WTC11 (cell line): ENCODE measurements at regions not wholly inside any gene's neighbourhood (a gene's known extent, or its start where the extent isn't known, plus 50 kb on each side); places are given as distances from the start of the nearest gene placed in this dataset.

Experiments used
- ATAC-seq: fragments of 200-7000 bp; cut with Tn5 transposase; 2 replicates; pipeline ENCODE4 v1.10.0; 2021; ENCODE audit warnings: mild to moderate bottlenecking, moderate library complexity
- CTCF ChIA-PET: fragments of 300-600 bp; sonication (Branson Sonifier 250); formaldehyde crosslinking; loops from one replicate; lab custom pipeline; 2021; ENCODE audit warnings: antibody characterized with exemption; lab: Charles Lee
- POLR2A ChIA-PET: fragments of 350-600 bp; sonication (Branson Sonifier 250); formaldehyde crosslinking; loops from one replicate; lab custom pipeline; 2021; ENCODE audit warnings: antibody characterized with exemption; lab: Charles Lee
- DNase-seq: peaks from one replicate; pipeline ENCODE4 v3.0.0; 2021; ENCODE audit warnings: low spot score
- H3K27ac Mint-ChIP-seq: 2 replicates; pipeline ENCODE4 v1.8.0; 2021; ENCODE audit warnings: mixed read lengths
- H3K27me3 Mint-ChIP-seq: 2 replicates; pipeline ENCODE4 v1.8.0; 2021; ENCODE audit warnings: low read depth, mild to moderate bottlenecking, moderate library complexity, mixed read lengths
- H3K36me3 Mint-ChIP-seq: 2 replicates; pipeline ENCODE4 v1.8.0; 2021; ENCODE audit warnings: mixed read lengths
- H3K4me1 Mint-ChIP-seq: 2 replicates; pipeline ENCODE4 v1.8.0; 2022; ENCODE audit warnings: mixed read lengths
- H3K4me3 Mint-ChIP-seq: 2 replicates; pipeline ENCODE4 v1.8.0; 2021; ENCODE audit warnings: mild to moderate bottlenecking, moderate library complexity, mixed read lengths
- H3K9me3 Mint-ChIP-seq: 2 replicates; pipeline ENCODE4 v1.8.0; 2021; ENCODE audit warnings: mixed read lengths
- ATF3 ChIP-seq: sonication (generic); formaldehyde crosslinking; conservative IDR thresholded peaks from 2 replicates; pipeline ENCODE4 v1.8.1; 2022; ENCODE audit warnings: mild to moderate bottlenecking, missing genetic modification reagents
- ATF6 ChIP-seq: sonication (generic); formaldehyde crosslinking; IDR thresholded peaks from 2 replicates; pipeline ENCODE4 v1.8.1; 2023; ENCODE audit warnings: mild to moderate bottlenecking, missing genetic modification reagents
- CREM ChIP-seq: sonication (generic); formaldehyde crosslinking; IDR thresholded peaks from 2 replicates; pipeline ENCODE4 v1.8.1; 2022; ENCODE audit warnings: mild to moderate bottlenecking, missing genetic modification reagents, moderate library complexity
- E2F1 ChIP-seq: sonication (generic); formaldehyde crosslinking; IDR thresholded peaks from 2 replicates; pipeline ENCODE4 v1.8.0; 2022; ENCODE audit warnings: mild to moderate bottlenecking, missing genetic modification reagents
- ERG ChIP-seq: fragments of 250-450 bp; sonication (Bioruptor Pico); IDR thresholded peaks from 2 replicates; pipeline ENCODE4 v1.8.0; 2021; ENCODE audit warnings: mild to moderate bottlenecking
- ETV6 ChIP-seq: sonication (generic); formaldehyde crosslinking; IDR thresholded peaks from 2 replicates; pipeline ENCODE4 v1.8.1; 2022; ENCODE audit warnings: mild to moderate bottlenecking, missing genetic modification reagents
- FOXJ3 ChIP-seq: sonication (generic); formaldehyde crosslinking; IDR thresholded peaks from 2 replicates; pipeline ENCODE4 v1.9.0; 2021; ENCODE audit warnings: missing genetic modification reagents, mild to moderate bottlenecking, borderline replicate concordance
- HMGA2 ChIP-seq: fragments of 250-450 bp; sonication (Bioruptor Pico); IDR thresholded peaks from 2 replicates; pipeline ENCODE4 v1.4.0; 2021; ENCODE audit warnings: mild to moderate bottlenecking, moderate library complexity
- HMGXB4 ChIP-seq: sonication (generic); formaldehyde crosslinking; IDR thresholded peaks from 2 replicates; pipeline ENCODE4 v1.8.1; 2023; ENCODE audit warnings: mild to moderate bottlenecking, moderate library complexity, missing genetic modification reagents
- JUN ChIP-seq: sonication (generic); formaldehyde crosslinking; IDR thresholded peaks from 2 replicates; pipeline ENCODE4 v1.8.0; 2023; ENCODE audit warnings: mild to moderate bottlenecking, missing genetic modification reagents
- PRRX2 ChIP-seq: fragments of 250-450 bp; sonication (Bioruptor Pico); IDR thresholded peaks from 2 replicates; pipeline ENCODE4 v1.8.0; 2021; ENCODE audit warnings: mild to moderate bottlenecking
- SMAD4 ChIP-seq: sonication (generic); formaldehyde crosslinking; IDR thresholded peaks from 2 replicates; pipeline ENCODE4 v1.8.0; 2022; ENCODE audit warnings: mild to moderate bottlenecking, missing genetic modification reagents
- SOX15 ChIP-seq: fragments of 250-450 bp; sonication (Bioruptor Pico); IDR thresholded peaks from 2 replicates; pipeline ENCODE4 v1.9.0; 2021; ENCODE audit warnings: mild to moderate bottlenecking
- TCF7 ChIP-seq: sonication (generic); formaldehyde crosslinking; IDR thresholded peaks from 2 replicates; pipeline ENCODE4 v1.8.0; 2022; ENCODE audit warnings: mild to moderate bottlenecking, low read depth, missing genetic modification reagents, moderate library complexity
- USF1 ChIP-seq: sonication (generic); formaldehyde crosslinking; IDR thresholded peaks from 2 replicates; pipeline ENCODE4 v1.8.0; 2022; ENCODE audit warnings: mild to moderate bottlenecking, missing genetic modification reagents
- ZBTB43 ChIP-seq: sonication (generic); formaldehyde crosslinking; IDR thresholded peaks from 2 replicates; pipeline ENCODE4 v1.8.1; 2023; ENCODE audit warnings: mild to moderate bottlenecking, missing genetic modification reagents
- ZNF138 ChIP-seq: sonication (generic); formaldehyde crosslinking; conservative IDR thresholded peaks from 2 replicates; pipeline ENCODE4 v1.8.1; 2022; ENCODE audit warnings: mild to moderate bottlenecking, moderate library complexity, missing genetic modification reagents
- ZNF263 ChIP-seq: sonication (generic); formaldehyde crosslinking; IDR thresholded peaks from 2 replicates; pipeline ENCODE4 v1.8.1; 2022; ENCODE audit warnings: low read depth, mild to moderate bottlenecking, moderate library complexity, missing genetic modification reagents
- ZNF317 ChIP-seq: sonication (generic); formaldehyde crosslinking; IDR thresholded peaks from 2 replicates; pipeline ENCODE4 v1.8.1; 2023; ENCODE audit warnings: low read depth, mild to moderate bottlenecking, moderate library complexity, missing genetic modification reagents, borderline replicate concordance
- ZNF396 ChIP-seq: fragments of 250-450 bp; sonication (Bioruptor Pico); IDR thresholded peaks from 2 replicates; pipeline ENCODE4 v1.8.0; 2021; ENCODE audit warnings: mild to moderate bottlenecking, moderate library complexity, borderline replicate concordance
- ZNF512 ChIP-seq: sonication (generic); formaldehyde crosslinking; IDR thresholded peaks from 2 replicates; pipeline ENCODE4 v1.8.1; 2022; ENCODE audit warnings: missing genetic modification reagents, borderline replicate concordance
- ZSCAN18 ChIP-seq: fragments of 250-450 bp; sonication (Bioruptor Pico); IDR thresholded peaks from 2 replicates; pipeline ENCODE4 v2.1.2; 2022; ENCODE audit warnings: mild to moderate bottlenecking, moderate library complexity

- no peak for TF ChIP-seq ZNF512
- TF ChIP-seq ZNF138: no peak
- no peak for TF ChIP-seq ZSCAN18 (CRISPR knock-in tag)
- no peak for TF ChIP-seq JUN
- no peak for TF ChIP-seq ATF6 (CRISPR knock-in tag)
Measured at GRCh38 chr1:17957588-17958267, 149.9 kb upstream of the IGSF21 start (continued).

GRCh38 chr1:17958704-17959103 is 148.9 kb upstream of the IGSF21 start:
- TF ChIP-seq ETV6 (no peak), USF1 (no peak), CREM (CRISPR knock-in tag) (no peak), HMGXB4 (no peak), ATF6 (CRISPR knock-in tag) (no peak), HMGA2 (no peak), ZNF396 (no peak), ZNF317 (CRISPR knock-in tag) (no peak), ATF3 (CRISPR knock-in tag) (no peak), ERG (CRISPR knock-in tag) (no peak), PRRX2 (CRISPR knock-in tag) (no peak), TCF7 (no peak), ZBTB43 (CRISPR knock-in tag) (no peak), E2F1 (CRISPR knock-in tag) (no peak), SOX15 (CRISPR knock-in tag) (no peak), SMAD4 (CRISPR knock-in tag) (no peak), ZNF263 (no peak), FOXJ3 (no peak)
- TF ChIP-seq, all 79 proteins: peak for 0
- ATAC-seq (no peak), DNase-seq (no peak)
- Mint-ChIP-seq H3K9me3 (no peaks in the 10 kb centered on the region), H3K36me3 (no peaks in the 10 kb centered on the region), H3K27me3 (peaks cover 31% of the 10 kb centered on the region), H3K27ac (no peak overlapping the region), H3K4me1 (peaks cover 21% of the 10 kb centered on the region), H3K4me3 (no peak overlapping the region)
- POLR2A ChIA-PET: no interaction called here
- CTCF ChIA-PET: no interaction called here
